T-helper 1 cell treated with Interleukin-12 subunit alpha and Interleukin-12 subunit beta and Interleukin-4 antibody, amounts not matched to agents 30 ng/mL and 1 ng/mL, for 36 hours (primary cell): ENCODE measurements at regions not wholly inside any gene's neighbourhood (a gene's known extent, or its start where the extent isn't known, plus 50 kb on each side); places are given as distances from the start of the nearest gene placed in this dataset.

Experiments used
- intact Hi-C: fragments of 100-400 bp; cut with micrococcal nuclease; formaldehyde crosslinking; loops from one replicate; pipeline ENCODE4 v1.15.1; 2024

GRCh38 chr21:33155005-33155404 lies 74.7 kb upstream of the IFNAR2 start:
- intact Hi-C loops: no loop called here

GRCh38 chr21:33155422-33155821 lies 74.3 kb upstream of the IFNAR2 start:
- intact Hi-C loops: no loop called here

GRCh38 chr21:33157303-33157702 lies 72.4 kb upstream of the IFNAR2 start:
- intact Hi-C loops: no loop called here

- intact Hi-C loops: no loop called here
Measured at GRCh38 chr21:33158654-33159053, 71.1 kb upstream of the IFNAR2 start.

- intact Hi-C loops: no loop called here
Measured at GRCh38 chr21:33162436-33162951, 67.2 kb upstream of the IFNAR2 start.

GRCh38 chr21:33168886-33169285 lies 60.9 kb upstream of the IFNAR2 start:
- intact Hi-C loops: no loop called here

GRCh38 chr21:33169359-33169758 lies 60.4 kb upstream of the IFNAR2 start:
- intact Hi-C loops: no loop called here

- intact Hi-C loops: no loop called here
Measured at GRCh38 chr21:33171616-33172169, 58.0 kb upstream of the IFNAR2 start.

- intact Hi-C loops: no loop called here
Measured at GRCh38 chr21:33174756-33175155, 55.0 kb upstream of the IFNAR2 start.
